ENCODE measurements at regions not wholly inside any gene's neighbourhood (a gene's known extent, or its start where the extent isn't known, plus 50 kb on each side); places are given as distances from the start of the nearest gene placed in this dataset.

GRCh38 chr4:35965300-35965699, 279.0 kb downstream of the ARAP2 start:
- intact Hi-C loops (cut with micrococcal nuclease) = no loop called here
- BruUV-seq (replicated peaks) = no TSS peak
- Histone ChIP-seq H3K4me2 (ENCODE audit: low read length) (no peak overlapping the region), H3K27me3 (ENCODE audit: insufficient read depth, low read length) (no peaks in the 10 kb centered on the region), H3K4me1 (ENCODE audit: control insufficient read depth in 1 of 2, insufficient read depth in 2 of 2, low read length in 2 of 2) (peaks cover 0 to 3% of the 10 kb centered on the region in 2 experiments; a peak in 1 of 4 replicates), H3K9me3 (ENCODE audit: control insufficient read depth in 1 of 2, insufficient read depth in 1 of 2, low read depth in 1 of 2, low read length in 2 of 2) (no peaks in the 10 kb centered on the region), H2AFZ (ENCODE audit: low read depth, low read length, poor library complexity, severe bottlenecking) (no peak overlapping the region), H3K9ac (ENCODE audit: low read length) (no peak overlapping the region), H3K9me2 (ENCODE audit: insufficient read depth) (no peaks in the 10 kb centered on the region), H3K36me3 (ENCODE audit: control insufficient read depth in 1 of 2, insufficient read depth in 2 of 2, low read length in 2 of 2) (no peaks in the 10 kb centered on the region), H3K79me2 (ENCODE audit: insufficient read depth, low read length) (no peaks in the 10 kb centered on the region), H4K20me1 (ENCODE audit: insufficient read depth) (no peaks in the 10 kb centered on the region), H3K4me3 (replicated peaks in 1 of 2; ENCODE audit: low read depth in 1 of 2, low read length in 2 of 2) (no peak overlapping the region), H3K27ac (ENCODE audit: low read depth, low read length) (no peak overlapping the region)
- TF ChIP-seq ATF3 (IDR thresholded peaks at IDR 0.05) (no peak), REST (IDR thresholded peaks at IDR 0.05; ENCODE audit: low read depth) (no peak), JUND (IDR thresholded peaks at IDR 0.05) (no peak), EGR1 (IDR thresholded peaks at IDR 0.05; ENCODE audit: low read depth) (no peak), ZBTB33 (IDR thresholded peaks at IDR 0.05; ENCODE audit: extremely low read depth, insufficient replicate concordance, low read length) (no peak), MAX (IDR thresholded peaks at IDR 0.05) (no peak), CEBPB (IDR thresholded peaks at IDR 0.05; ENCODE audit: low read depth) (no peak), SIN3A (IDR thresholded peaks at IDR 0.05; ENCODE audit: low read depth) (no peak), TCF7L2 (IDR thresholded peaks at IDR 0.05; ENCODE audit: borderline replicate concordance, extremely low read depth, insufficient read depth, insufficient read length) (no peak), ZFX (IDR thresholded peaks at IDR 0.05) (no peak), EZH2phosphoT487 (IDR thresholded peaks at IDR 0.05; ENCODE audit: borderline replicate concordance) (no peak), POLR2A (IDR thresholded peaks at IDR 0.05; ENCODE audit: borderline replicate concordance, extremely low read depth, insufficient read depth, insufficient read length) (no peak), ELF1 (IDR thresholded peaks at IDR 0.05; ENCODE audit: borderline replicate concordance, low read depth) (no peak), POLR2AphosphoS5 (IDR thresholded peaks at IDR 0.05; ENCODE audit: low read depth, low read length) (no peak), ZNF274 (IDR thresholded peaks at IDR 0.05; ENCODE audit: low read depth, low read length) (no peak), EZH2 (IDR thresholded peaks at IDR 0.05) (no peak), CTCF (IDR thresholded peaks at IDR 0.05 in 2 of 3, conservative IDR thresholded peaks at IDR 0.05 in 1 of 3; ENCODE audit: borderline replicate concordance in 1 of 3, insufficient read depth in 1 of 3, low read depth in 2 of 3, low read length in 2 of 3) (no peak), SRF (IDR thresholded peaks at IDR 0.05; ENCODE audit: low read depth) (no peak)
- ATAC-seq (no peak), DNase-seq (ENCODE audit: low read depth, low spot score) (no peak)
- ChIA-PET POLR2A (no interaction called here), RAD21 (ENCODE audit: low non-redundant PET in 1 of 2, low total read pairs in 2 of 2, uncharacterized antibody in 2 of 2, unreplicated experiment in 2 of 2) (no interaction called here), CTCF (no interaction called here)

Data from HCT116 (cell line).